Endothelial cell of hepatic sinusoid (primary cell): ENCODE measurements at regions not wholly inside any gene's neighbourhood (a gene's known extent, or its start where the extent isn't known, plus 50 kb on each side); places are given as distances from the start of the nearest gene placed in this dataset.

Experiments used
- in situ Hi-C: cut with HindIII; loops from 2 replicates; pipeline ENCODE4 v1.10.0; 2017; ENCODE audit warnings: low sequenced_read_pairs

DNA sequence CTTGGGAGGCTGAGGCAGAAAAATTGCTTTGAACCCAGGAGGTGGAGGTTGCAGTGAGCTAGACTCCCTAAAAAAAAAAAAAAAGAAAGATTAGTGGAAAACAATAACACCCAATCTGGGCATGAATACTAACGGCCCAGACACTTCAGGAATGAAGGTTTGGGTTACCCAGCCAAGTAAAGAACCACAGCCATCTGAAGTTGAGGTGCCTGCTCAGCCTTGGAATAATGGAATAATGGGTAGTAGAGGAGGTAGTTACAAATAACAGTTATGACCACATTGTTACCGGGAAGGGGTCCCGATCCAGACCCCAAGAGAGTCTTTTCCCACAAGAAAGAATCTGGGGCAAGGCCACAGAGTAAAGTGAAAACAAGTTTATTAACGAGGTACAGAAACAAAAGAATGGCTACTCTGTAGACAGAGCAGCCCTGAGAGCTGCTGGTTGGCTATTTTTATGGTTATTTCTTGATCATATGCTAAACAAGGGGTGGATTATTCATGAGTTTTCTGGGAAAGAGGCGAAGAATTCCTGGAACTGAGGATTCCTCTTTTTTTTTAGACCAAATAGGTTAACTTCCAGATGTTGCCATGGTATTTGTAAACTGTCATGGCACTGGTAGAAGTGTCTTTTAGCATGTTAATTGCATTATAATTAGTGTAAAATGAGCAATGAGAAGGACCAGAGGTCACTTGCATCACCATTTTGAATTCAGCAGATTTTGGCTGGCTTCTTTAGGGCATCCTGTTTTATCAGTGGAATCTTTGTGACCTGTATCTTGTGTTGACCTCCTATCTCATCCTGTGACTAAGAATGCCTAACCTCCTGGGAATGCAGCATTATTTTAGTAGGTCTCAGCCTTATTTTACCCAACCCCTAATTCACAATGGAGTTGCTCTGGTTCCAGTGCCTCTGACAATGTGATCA, 96.2 kb upstream of the HAAO start:
- in situ Hi-C loops = no loop called here

DNA sequence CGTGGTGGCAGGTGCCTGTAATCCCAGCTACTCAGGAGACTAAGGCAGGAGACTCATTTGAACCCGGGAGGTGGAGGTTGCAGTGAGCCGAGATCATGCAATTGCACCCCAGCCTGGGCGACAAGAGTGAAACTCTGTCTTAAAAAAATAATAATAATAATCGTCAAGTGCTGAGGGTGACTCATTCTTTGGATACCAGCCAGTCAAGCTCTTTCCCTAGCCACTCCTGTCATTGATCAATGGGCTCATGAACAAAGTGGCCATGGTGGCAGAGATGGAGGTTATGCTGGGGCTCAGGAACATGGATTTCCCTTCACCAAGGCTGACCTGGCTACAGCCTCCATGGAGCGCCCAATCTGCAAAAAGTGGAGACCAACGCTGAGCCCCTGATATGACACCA, 94.5 kb upstream of the HAAO start:
- in situ Hi-C loops = no loop called here

DNA sequence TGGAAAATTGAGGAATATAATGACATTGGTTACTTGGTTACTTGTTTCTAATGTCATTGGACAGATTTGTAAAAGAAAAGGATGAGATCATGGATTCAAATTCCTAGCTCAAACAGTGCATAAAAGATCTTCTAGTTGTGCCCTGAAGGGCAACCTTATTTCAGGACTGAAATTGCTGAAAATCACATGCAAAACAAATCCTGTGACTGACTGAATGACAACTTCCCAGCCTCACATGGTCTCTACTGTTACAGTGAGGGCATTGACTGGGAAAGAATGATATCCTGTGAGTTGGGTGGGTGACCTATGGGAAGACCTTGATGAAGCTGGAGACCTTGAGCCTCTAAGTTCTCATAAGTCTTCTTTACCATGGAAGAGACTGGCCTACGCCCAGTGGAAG, 90.4 kb upstream of the HAAO start:
- in situ Hi-C loops = loop anchor here (5.0 kb wide), 2 partner anchors 50 to 80 kb away; no protein-coding TSS in a partner anchor

DNA sequence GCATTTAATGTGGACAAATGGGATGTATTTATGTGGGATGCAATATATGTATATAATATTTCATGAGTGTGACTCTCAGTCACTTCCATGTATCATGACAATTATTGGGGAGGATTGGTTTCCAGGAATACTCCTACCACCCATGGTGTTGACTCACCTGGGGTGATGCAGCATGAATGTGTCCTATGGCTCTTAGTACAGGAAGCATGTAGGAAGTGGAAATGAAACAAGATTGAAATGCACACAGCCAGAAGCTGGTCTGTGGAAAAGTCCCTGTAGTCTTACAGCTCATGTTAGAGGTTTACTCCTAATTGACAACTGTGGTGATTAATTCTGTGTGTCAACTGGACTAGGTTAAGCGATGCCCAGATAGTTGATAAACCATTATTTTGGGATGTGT, 89.3 kb upstream of the HAAO start:
- in situ Hi-C loops = loop anchor here (5.0 kb wide), 2 partner anchors 49 to 81 kb away; no protein-coding TSS in a partner anchor

DNA sequence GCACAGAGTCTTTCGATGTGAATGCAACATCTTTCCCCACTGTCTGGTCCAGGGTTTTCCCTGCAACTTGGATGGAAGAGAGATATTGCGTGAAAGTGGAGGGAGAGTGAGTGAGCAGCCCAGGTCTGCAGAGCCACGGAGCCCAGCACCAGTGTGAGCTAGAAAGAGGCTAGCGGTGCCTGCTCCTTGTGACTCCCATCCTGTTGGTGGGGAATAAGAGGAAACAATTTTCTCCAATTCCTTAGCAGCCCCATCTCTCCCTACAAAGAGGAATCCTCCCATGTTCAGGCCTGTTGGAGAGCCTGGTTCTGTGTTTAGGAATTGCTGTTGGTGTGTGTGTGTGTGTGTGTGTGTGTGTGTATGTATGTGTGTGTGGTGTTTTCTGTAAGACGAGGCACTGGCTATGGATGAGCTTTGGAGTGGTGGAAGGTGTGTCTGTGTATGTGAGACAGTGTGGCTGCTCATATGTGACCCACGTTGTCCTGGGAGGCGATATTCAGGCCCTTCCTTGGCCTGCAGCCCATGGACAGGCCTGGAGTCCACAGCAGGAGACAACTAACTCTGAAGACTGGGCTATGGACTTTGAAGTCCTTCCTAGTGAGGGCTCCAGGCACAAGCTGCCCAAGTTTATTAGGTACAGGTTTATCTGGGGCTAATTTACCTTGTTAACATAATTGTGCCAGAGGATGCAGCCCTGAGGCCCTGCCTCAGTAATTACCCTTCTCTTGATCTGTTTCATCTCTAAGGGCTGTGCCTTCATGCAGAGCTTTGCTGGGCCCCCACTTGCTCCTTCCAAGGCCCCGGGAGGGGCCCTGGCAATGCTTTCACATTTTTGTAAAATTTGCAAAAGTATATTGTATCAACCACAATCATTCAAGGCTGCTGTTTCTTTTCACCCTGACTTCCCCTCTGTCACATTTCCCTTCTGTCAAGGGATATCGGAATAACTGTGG, 88.6 kb upstream of the HAAO start:
- in situ Hi-C loops = loop anchor here (5.0 kb wide), 2 partner anchors 49 to 81 kb away; no protein-coding TSS in a partner anchor

DNA sequence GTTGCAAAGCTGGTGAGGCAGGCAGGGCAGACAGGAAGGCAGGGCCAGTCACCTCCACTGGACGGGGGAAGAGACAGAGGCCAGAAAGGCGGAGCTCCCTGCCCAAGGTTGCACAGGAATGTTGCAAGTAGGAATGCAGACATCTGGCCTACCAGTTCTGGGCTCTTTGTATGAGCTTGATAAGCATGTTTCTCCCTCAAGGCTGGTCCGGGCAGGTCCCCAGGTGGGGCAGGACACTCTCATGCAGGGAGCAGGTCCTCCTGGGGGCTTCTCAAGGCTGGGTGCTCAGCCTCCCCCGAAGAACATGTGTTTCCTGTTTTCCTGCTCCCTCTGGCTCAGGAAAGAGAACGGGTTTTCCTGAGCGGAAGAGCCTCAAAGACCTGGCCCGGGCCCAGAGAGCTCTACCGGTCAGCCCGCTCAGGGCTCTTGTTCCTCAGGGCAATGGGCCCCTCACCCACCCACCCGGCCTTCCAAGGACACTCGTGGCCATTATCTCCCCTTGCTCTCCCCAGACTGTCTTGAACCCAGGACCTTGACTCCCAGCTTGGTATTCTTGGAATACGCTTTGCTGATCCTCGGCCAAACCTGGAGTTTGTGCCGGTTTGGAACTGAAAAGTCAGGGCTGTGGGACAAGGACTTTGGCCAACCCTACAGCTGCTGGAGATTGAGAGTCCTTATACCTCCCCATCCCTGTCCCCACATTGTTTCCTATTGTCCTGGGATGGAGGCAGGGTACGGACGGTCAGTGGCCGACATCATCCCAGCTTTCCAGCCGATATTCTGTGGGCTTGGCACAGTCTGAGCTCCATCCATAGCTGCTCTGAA, 87.7 kb upstream of the HAAO start:
- in situ Hi-C loops = loop anchor here (5.0 kb wide), 2 partner anchors 48 to 82 kb away; no protein-coding TSS in a partner anchor

DNA sequence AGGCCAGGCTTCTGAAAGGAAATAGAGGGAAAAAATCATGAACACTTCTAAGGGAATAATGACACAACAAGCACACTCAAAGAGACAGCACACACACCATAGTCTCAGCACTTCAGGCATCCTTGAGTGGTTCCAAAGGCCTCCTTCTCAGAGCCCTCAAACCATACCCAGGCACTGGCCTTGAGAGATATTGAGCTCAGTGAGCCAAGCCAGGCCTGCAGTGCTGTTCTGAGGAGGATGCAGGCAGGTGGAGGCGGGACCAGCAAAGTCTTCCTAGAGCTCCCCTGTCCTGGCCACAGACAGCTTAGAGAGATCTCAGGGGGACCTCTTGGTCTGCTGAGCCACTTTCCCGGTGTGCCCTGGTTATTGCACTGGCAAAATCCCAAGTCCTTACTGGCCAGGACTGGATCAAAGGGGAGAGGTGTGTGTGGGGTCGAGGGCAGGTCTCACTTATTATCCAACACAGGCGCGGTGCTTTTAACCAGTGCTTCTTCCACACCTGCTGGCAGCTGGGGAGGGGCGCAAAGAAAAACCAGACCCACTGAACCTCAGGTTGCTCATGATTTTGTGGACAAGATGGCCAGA, 86.8 kb upstream of the HAAO start:
- in situ Hi-C loops = no loop called here

DNA sequence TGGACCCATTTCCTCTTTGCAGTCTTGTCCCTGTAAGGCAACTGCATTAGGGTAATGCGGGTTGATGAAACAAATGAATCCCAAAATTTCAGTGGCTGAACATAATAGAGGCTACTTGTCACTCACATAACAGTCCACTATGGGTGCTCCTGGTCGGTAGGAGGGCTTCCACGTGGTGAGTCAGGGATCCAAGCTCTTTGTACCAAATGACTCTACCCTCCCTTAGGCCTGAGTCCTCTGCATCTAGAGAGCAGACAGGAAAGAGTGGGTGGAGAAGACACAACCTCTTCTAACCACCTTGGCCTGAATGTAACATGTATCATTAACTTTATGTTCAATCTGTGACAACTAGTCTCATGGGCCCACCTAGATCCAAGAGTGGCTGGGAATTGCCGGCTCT, 86.2 kb upstream of the HAAO start:
- in situ Hi-C loops = no loop called here

DNA sequence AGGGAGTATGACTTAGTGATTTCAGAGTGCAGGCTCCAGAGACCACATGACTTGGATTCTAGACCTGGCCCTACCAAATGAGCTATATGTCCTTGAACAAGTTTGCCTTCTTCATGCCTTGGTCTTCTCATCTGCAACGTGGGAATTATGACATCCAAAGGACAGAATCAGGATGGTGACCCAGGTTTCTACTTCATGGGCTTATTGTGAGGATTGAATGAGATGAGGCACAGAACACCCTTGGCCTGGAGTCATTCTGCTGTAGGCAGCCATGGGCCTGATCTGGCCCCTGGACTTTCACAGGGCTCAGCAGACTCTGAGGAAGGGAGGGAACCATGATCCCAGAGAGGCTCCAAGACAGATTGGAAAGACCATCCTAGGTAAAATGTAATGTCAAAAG, 85.6 kb upstream of the HAAO start:
- in situ Hi-C loops = no loop called here

DNA sequence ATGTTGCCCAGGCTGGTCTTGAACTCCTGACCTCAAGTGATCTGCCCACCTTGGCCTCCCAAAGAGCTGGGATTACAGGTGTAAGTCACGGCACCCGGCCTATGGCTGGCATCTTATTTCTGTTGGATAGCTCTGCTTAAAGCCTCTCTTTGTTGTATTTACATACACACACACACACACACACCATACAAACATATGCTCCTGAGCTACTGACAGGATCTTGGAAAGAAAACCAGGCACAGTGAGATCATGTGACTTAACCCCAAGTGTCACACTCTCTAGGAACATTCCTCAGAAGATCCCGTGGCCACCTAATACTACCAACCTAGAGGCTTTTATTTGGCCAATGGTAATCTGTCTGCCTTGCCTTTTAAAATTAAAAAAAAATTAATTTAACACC, 85.1 kb upstream of the HAAO start:
- in situ Hi-C loops = no loop called here

DNA sequence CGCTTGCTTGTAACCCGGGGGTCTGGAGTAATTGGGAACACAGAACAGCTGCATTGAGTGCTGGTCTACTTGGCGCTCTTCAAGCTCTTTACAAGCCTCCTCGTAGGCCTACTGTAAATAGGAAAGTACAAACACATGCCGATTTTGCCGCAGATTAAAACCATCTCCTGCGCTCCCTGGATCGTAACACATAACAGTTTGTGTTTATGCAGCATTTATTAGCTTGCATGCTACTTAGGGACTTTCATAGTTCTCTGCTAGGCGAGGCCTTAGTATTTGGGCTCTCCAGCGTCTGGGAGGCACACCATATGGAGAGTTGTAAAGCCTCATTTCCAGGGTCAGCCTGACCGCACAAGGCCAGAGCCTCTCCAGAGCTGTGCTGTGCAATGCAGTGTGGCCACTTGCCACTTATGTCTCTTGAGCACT, 84.0 kb upstream of the HAAO start:
- in situ Hi-C loops = no loop called here

DNA sequence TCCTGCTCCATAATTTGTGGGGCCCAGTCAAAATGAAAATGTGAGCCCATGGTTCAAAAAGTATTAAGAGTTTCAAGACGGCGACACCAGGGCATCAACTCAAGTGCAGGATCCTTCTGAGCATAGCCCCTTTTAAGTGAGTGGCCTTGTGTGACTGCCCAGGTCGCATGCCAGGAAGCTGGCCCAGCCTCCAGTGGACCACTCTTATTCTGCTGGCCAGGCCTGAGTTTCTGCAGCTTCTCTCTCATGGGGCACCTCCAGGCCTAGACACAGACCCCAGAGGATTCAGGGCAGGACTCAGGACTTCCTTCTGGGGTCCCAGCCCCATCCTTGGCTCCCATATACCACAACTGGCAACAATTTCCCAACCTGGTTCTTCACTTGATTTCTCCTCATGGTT, 83.5 kb upstream of the HAAO start:
- in situ Hi-C loops = no loop called here

DNA sequence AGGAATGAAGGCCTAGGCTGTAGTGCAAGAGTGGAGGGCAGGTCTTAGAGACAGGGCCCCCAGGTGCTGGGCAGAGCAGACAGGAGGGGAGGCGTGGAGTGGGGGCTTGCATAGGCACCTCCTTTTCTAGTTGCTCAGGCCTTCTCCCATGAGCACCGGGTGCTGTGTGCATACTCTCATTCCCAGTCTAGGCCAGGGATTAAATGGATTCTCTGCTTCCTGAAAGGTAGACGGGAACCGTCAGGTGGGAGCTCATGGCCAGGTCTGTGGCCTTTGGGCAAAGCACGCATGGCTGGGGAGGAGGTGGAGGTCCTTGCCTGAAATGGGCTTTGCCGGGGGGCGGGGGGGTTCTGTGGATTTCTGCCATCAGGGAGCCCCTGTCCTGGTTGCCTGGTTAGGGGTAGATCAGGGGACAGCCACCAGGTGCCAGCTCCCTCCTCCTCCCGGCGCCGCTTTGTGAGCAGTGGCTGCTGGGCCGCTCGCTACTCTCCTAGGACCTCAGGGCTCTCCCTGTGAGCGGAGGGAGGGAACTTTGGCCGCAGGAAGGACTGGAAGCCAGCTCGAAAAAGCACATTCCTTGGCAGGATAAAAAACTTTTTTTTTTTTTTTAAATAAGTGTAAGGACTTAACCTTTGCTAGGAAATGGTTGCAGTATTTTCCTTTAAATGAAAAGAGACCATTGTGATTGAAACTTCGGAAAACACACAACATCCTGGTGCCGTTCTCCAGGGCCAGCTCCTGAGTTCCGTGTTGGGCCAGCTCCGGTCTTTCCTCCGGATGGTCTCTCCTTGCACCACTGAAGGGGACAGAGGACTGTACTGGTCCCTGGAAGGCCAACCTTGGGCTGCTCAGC, 82.8 kb upstream of the HAAO start:
- in situ Hi-C loops = no loop called here

DNA sequence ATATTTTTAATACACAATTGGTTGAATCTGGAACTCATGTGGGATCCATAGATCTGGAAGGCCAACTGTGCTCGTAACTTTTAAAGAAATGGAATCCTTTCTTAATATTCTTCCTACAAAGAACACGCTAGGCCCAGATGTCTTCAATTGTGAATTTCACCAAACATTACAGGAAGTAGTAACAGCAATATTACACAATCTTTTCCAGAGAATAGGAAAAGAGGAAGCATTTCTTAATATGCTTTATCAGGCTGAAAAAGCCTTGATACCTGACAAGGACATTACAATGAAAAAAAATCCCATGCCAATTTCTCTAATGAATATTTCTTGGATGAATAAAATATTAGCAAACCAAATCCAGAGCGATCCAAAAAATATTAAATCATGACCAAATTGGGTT, 80.3 kb upstream of the HAAO start:
- in situ Hi-C loops = no loop called here

DNA sequence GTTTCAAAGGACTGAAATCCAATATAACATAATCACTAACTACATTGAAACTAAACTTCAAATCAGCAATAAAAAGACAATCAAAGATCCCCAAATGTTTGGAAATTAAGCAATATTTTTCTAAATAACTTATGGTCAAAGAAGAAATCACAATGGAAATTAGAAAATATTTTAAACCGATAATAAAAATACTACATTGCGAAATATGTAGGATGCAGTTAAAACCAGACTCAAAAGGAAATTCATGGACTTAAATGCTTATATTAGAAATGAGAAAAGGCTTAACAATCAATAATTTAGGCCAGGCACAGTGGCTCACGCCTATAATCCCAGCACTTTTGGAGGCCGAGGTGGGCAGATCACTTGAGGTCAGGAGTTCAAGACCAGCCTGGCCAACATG, 79.0 kb upstream of the HAAO start:
- in situ Hi-C loops = no loop called here

DNA sequence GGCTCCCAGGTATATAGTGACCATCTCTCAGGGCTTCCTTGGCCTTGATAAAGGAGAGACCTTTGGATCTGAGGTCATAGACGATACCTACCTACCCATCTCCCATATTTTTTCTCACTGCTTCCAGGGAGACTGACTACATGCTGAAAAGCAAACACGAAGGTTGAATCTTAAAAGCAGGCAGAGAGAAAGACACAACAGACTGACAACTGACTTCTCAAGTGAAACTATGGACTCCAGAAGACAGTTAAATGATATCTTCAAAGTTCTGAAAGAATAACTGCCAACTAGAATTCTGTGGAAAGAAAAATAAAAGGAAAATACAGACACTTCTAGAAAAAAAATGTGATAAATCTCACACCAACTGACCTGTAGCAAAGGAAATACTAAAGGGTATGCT, 76.5 kb upstream of the HAAO start:
- in situ Hi-C loops = no loop called here

DNA sequence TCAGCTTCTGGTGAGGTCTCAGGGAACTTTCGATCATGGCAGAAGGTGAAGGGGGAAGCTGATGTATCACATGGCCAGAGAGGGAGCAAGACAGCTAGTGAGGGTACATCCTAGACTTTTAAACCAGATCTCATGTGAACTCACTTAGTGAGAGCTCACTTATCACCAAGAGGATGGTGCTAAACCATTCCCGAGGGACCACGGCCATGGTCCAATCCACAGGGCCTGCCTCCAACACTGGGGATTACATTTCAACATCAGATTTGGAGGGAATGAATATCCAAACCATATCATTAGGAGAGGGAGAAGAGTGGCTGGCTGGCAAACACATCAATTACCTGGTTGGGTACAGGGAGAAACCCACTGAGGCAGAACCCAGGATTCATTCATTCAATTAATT, 75.7 kb upstream of the HAAO start:
- in situ Hi-C loops = no loop called here

DNA sequence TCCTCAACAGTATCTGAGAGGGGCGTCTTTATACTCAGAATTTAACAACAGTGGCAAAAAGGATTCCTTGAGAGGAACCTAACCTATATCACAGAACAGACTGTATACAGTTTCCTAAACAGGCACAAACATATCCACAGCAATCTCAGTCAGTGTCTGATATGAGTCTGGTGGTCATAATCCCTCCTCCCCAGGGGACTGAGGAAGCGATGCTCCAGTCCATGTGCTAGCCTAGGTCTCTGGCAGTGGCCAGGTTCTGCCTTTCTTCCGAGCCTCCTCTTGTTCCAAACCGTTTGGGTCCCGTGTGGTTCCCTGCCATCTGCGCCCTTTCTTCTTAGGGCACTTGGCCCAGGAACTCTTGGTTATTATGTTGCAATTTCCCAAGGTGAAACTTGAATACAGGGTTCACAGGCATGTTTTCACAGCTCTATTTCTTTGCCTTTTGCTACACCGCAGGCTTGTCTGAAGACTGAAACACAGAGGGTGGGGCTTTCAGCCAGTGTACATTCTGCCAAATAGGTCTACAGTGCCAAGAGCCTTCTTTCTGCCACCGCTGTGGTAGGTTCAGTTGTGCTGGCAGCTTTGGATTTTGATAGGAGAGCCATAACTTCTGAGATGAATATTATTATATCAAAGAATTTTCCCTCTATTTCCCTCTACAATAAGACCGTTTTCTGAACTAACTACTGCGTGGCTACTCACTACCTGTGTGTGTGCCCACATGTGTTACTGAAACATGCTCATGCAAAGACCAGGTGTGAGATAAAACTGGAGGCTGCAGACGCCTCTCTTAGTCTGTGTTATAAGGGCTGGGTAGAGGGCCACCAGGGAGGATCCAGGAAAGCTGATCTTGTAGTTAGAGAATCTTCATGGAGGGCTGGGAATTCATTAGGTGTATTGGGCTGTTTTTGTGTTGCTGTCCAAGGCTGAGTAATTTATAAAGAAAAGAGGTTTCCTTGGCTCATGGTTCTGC, 75.0 kb upstream of the HAAO start:
- in situ Hi-C loops = no loop called here
